ENCODE measurements at regions not wholly inside any gene's neighbourhood (a gene's known extent, or its start where the extent isn't known, plus 50 kb on each side); places are given as distances from the start of the nearest gene placed in this dataset.

DNA sequence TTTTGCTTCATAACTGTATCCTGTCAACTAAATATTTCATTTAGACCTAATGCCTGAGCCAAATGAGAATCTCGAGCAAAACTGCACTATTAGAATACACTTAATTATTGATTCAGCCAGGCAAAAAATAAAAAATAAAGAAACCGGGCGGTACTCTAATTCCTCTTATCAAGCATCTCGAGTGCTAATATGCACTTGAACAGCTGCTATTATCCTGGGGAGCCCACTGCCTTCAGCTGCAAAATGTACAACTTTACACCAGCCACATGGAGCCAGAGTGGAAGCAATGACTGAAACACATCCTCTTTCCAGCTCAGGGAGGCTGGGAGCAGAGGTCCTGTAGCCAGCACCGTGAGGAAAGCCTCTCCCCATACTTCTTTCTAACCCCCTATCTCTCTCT is 390.0 kb upstream of the CADM1 start:
- no peak for DNase-seq (ENCODE audit: low spot score)

DNA sequence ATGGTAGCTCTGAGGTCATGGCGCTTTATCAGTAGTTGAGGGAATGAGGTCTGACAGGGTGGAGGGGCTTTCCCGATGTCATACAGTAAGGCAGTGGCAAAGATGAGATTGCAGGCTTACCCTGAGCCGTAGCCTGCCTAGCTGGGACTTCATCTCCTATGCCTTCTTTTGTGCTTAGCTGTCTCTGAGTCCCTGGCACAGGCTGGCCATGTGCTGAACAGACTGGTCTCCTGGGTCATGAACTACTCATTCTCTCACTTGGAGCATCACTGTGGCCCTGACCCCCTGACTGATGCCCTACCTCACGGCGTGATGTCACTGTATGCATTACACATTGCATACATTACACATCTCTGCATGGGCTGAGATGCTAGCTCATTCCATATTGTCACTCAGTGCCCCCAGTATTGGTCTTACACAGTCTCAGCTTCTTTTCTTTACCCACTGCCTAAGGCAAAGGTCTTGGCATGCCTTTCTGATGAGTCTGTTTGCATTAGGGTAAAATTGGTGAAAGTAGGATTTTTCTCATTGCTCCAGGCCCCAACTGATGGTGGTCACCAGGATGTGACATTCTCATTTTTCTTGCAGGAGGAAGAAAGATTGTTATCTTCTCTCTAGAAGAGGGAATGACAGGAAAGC is 389.4 kb upstream of the CADM1 start:
- no peak for DNase-seq (ENCODE audit: low spot score)

DNA sequence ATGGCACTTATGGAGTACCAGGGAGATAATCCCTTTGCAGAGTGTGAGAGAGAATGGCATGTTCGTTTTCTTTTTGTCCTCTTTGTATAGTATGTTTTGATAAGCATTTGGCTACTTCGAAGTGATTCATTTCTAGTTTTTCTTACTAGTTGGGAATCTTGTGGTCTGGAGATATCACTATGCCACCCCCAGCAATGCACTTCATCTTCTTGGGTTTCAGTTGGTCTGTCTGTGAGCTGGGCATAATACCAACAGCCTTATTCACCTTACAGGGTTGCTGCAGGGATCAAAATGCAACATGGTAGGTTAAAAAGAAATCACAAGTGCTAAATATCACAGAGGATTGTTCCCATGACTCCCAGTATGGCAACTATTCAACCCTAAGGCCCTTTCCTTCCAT is 387.8 kb upstream of the CADM1 start:
- DNase-seq (ENCODE audit: low spot score): no peak

DNA sequence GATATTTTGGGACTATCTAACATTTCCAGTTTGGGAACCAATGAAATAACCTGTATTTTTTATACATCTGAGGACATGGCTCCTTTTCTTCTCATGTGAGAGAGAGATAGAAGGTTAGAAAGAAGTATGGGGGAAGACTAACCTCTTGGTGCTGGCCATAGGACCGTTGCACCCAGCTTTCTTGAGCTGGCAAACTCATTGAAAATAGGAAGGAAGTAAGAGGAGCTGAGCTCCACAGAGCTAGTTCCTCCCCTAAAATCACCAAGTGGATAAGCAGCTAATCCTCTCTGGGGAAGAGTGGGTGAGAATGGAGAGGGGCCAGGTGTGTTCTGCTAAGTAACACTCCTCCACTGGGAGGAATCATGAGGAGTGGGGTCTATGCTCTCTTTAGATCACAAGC is 387.4 kb upstream of the CADM1 start:
- no peak for DNase-seq (ENCODE audit: low spot score)

DNA sequence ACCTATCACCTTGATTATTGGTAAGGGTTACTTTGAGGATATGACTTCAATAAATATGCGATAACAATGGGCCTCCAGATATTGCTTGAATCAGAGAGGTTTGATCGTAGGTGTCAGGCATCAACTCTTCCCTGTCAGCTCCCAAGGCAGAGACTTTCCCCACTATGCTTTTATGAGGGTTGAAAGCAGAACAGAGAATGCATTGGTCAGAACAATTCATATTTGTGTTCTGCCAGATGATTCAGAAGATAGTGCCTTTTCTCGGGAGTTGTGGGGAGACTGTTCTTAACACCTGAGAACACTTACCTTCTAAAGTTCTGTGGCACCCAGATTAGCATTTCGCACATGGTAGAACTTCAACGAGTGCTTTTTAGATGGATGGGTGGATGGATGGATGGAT is 386.3 kb upstream of the CADM1 start:
- no peak for DNase-seq (ENCODE audit: low spot score)

DNA sequence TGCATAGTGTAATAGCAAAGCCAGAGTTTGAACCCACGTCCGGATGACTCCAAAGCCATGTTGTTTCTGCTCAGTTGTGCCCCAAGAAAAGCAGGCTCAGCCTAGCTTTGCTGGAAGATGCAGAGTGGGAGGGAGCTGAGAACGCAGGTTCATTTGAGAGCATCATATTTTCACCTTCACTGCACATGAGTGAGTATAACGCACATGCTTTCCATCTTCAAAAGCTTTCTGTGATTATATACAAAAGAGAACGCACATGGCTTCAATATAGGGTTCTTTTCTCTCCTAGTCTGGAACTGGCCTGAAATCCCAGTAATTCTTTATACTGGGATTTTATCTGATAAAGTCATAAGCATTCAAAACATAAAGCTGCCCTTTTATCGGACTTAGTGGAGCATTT is 385.5 kb upstream of the CADM1 start:
- no peak for DNase-seq (ENCODE audit: low spot score)

DNA sequence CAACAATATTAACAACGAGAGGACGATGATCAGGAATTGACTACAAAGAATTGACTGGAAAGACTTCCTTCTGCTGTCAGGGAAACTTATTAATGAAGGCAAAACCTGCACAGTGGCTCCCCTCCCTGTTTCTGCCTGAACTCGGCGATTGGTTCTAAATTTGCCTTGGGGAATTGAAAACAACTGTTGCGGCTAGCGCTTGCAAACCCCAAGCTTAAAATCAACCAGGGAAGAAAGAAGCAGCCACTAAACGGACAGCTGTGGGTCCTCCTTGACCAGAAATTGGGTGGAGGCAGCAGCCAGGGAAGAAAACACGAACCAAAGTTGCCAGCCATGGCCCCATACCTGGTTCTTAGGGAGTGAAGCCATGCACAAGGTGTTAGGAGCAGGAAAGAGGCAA is 383.5 kb upstream of the CADM1 start:
- DNase-seq (ENCODE audit: low spot score): no peak

DNA sequence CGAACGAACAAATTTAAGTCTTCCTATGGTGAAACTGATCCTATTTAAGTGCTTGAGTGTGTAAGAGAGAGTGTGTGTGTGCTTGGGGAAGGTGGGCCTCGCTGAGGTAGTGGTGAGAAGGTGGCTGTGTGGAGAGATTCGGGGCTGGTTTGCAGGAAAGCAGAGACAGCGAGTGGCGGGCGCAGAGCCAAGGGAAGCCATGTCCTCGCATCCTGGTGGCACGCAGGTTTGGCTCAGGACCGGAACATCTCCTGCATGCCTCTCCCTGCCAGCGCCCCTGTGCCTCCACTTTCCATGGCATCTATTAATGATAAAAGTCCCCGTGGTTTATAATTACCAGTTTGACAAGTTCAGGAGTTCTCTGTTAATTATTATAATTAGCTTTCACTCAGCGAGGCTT is 383.1 kb upstream of the CADM1 start:
- no peak for DNase-seq (ENCODE audit: low spot score)

DNA sequence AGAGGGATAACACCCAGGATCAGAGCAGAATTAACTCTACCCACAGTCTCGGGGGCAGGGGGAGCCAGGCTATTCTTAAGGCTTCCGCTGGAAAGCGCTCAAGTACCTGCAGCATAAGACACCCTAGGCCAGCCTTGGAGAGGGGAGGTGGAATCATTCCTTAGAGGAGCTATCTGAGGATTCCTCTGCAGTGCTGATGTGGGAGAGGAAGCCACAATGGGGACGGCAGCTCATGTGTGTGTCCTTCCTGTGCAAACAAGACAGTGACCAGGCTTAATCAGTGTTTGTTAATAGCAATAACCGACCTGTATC is 382.2 kb upstream of the CADM1 start:
- DNase-seq (ENCODE audit: low spot score): no peak

DNA sequence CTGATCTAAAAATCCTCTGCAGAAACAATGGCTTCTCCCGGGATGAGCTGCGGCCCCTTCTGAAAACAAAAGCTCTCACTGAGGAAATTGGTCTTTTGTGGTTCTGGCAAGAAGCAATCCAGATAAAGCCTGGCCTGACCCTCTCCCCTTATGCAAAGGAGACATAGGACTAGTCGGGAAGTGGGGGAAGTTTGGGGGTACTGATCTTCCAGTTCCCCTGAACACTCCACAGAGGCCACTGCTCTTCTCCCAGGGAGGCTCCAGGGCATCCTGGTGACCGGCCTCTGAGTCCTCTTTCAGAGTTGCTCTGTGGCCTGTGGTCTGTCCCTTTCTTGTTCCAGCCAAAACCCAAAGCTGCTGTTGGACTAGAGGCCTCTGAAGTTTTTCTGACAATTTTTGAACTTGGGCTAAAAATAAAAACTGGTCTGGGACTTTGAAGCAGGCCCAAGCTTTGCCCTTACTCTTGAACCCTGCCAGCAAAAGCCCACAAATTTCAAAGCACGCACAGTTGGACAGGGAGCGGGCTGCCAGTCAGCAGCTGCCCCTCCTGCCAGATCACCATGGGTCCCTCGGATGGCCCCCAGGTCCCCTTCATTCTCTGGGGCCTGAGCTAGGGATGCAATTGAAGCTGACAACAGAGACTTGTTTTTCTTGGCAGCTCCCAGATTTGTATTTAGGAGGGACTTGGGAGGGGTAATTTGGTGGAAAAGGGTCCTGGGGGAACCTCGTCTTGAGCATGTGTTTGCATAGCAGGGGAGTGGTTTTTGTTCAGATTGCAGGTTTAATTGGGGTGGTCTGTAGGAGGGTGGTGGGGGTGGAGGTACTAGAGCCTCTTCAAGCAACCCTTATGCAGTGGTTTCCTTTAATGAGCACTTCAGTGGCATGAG is 381.6 kb upstream of the CADM1 start:
- no peak for DNase-seq (ENCODE audit: low spot score)

DNA sequence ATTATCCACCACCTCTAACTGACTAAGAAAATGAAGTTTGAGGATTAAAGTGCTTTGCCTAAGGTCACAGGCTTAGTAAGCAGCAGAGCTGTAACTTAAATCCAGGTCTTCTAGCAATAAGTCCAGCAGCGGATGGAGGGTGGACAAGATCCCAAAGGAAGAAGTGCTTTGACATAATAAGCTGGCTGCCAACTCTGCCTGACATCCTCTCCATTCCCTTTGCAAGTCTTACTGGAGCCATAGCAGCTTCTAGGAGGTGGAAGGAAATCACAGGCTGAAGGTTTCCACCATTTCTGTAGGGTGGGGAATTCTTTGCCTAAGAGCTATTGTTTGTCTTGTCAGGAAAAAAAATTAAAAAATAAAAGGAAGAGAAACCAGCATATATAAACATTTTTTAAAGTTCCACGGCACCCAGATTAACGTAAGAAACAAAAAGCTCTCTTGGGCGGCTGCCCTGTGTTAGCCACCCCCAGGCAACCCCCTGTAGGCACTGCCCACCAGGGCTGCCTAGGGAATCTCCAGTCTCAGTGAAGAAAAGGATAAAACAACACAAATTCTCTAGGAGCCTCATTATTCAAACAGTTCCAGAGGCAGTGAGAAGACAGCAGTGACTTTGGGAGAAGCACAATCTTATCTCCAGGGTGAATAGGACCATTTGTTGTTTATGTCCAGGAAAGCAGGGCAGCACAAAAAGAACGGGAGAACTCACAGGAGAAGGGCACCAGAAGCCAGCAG is 380.8 kb upstream of the CADM1 start:
- DNase-seq (ENCODE audit: low spot score): no peak

DNA sequence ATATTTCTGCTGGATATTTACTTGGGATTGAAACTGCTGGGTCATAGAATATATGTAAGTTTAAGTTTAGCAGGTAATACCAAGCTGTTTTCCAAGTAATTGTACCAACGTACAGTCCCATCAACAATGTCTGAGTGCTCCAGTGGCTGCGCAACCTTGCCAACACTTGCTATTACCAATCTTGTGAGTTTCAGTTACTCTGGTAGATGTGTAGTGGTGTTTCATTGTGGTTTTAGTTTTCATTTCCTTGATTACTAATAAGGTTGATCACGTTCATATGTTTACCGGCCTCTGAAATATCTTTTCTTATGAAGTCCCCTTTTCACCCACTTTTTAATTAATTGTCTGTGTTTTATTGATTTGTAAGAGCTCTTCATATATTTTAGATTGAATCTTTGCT is 370.6 kb upstream of the CADM1 start:
- DNase-seq (ENCODE audit: low spot score): no peak

DNA sequence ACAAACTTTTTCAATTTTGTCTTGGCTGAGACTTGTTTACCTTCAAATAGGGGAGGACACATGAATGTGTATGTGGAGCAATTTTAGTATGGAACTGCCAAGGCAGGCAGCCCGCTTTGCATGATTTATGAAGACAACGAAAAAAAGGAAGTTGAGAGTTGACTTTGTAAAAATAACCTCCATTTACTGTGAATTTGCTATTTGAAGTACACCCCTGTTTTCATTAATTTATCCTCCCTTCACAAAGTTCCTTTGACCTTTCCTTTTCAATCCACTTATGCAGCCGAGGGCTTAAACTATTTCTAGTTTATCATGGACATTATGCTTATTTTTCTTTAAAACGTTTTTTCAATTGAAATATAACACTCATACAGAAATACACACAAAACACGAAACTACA is 369.6 kb upstream of the CADM1 start:
- no peak for DNase-seq (ENCODE audit: low spot score)

DNA sequence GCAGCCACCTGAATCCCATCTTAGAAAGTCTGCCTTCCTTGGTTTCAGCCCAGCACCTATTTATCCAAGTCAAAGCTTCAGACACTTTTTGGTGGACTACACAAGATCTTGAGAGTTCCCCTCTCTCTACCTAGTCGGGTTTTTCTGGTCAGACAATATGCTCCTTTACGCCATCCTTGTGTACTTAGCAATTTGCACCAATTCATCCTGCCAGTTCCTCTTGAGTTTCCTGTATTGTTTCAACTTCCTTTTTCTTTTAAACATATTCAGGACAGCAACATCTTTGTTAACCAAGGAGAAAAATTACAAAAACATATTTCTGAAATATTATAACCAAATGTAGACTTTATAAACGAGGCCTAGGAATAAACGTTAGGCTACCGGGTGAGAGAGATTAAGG is 368.2 kb upstream of the CADM1 start:
- no peak for DNase-seq (ENCODE audit: low spot score)

DNA sequence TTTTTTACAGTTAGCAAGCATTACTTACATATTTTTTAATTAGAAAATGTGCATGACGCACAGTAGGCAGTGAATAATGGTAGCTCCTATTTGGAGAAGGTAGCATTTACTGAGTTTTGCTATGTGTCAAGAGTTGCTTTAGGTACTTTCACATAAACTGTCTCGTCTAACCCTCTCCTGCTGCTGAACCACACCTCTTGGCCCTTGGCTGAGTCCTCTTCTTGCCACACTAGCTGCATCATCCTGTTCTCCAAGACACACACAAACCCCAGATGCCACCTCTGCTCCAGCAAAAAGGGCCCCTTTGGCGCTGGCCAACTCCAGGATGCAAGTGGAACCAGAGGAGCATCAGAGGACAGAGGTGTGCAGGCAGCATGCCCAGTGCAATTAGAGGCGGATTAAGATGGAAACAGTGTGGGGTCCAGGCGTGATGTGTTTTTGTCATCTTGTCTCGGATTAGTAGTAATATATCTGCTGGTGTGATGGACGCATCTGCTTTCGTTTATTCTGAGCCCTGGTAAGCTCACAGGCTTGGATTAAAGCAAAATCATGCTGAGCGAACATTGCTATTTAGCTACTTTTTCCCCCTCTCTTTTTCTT is 367.0 kb upstream of the CADM1 start:
- no peak for DNase-seq (ENCODE audit: low spot score)

DNA sequence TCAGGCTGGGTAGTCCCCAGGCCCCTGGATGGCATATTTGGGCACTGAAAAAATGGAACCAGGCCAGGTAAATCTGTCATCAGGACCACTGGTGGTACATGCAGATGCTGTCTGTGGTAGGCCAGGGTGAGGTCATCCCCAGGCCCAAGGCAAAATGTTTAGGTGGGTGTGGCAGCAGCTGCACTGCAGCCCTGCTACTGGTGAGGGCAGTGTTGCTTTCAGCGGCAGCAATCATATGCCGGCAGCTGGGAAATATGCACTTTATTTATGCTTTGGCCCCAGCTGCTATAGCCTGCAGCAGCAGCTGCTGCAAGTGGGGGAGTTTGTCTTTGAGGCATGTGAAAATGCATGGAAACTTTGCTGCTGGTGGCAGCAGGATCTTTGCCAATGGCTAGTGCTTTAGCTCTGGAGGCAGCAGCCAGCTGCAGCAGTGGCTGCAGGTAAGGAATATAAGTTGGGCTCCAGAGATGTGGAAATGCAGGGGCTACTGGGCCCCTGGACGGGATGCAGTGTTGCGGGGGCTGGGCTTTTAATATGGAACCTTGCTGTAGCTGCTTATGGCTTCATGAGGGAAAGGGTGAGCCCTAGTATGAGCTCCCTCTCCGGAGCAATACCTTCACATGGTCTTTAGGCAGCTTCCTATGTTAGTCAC is 365.7 kb upstream of the CADM1 start:
- no peak for DNase-seq (ENCODE audit: low spot score)

DNA sequence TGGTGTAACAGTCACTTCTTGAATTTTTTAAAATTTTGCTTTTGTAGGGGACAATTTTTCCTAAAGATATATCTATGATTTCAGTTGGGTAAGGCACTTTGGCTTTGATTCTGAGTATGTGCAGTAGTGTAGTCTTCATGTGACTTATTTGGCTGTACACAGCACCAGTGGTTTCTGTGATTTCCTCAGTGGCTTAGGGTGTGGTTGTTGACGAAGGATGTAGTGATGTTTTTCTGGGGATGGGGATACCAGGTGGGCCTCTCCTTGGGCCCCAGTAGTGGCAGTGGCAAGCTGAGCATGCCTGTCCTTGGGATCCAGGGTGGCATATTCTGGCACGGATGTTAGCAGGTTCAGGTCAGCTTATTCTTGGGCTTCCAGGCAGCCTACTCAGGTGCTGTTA is 364.9 kb upstream of the CADM1 start:
- no peak for DNase-seq (ENCODE audit: low spot score)

DNA sequence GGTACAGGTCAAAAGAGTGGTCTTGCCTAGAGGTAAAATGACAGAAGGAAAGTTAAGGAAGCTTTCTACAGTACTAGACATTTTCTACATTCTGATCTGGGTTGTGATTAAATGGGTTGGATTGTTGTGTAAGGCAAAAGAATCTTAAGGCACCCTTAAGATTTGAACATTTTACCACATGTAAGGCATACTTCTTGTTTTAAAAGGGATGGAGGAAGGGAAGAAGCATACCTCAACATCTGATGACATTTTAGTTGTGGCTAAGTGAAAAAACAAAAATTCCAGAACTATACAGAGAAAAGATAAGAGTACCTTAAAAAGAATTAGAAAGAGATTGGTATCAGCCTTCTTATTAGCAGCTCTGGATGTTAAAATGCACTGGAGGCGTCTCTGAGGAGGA is 356.0 kb upstream of the CADM1 start:
- no peak for DNase-seq (ENCODE audit: low spot score)

DNA sequence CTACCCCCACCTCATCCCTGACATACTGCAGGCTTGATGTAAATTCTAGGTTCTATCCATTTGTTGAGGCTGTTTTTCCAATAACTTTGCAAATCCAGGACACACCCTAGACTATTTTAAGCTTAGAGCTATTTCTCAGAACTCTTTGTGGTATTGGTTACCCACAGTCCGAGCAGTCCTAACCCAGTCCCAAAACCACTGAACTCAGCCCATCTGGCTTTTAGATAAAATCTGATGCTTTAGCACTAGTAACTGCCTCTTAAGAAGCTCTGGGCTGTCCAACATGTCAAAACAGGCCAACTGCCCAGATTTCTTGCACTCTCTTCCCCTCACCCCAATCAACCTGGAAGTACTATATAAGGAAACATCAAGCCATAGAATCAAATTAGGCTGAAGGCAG is 344.4 kb upstream of the CADM1 start:
- DNase-seq (ENCODE audit: low spot score): no peak

DNA sequence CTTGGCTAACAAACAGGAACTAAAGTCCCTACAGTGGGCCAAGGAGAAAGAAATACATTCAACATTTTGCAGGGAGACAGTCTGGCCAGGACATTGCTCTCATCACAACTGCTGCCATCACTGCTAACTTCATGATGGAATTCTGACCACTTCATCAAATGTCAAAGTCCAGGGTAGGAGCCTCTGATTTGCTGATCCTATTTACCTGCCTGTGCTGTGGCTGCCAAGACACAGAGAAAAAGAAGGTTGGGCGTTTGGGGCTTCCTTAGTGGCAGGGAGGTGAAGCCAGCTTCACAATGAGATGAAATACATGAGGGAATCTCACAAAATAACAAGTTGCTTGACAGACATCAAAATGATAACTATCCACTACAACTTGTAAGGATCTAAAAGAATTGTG is 343.9 kb upstream of the CADM1 start:
- DNase-seq (ENCODE audit: low spot score): no peak

DNA sequence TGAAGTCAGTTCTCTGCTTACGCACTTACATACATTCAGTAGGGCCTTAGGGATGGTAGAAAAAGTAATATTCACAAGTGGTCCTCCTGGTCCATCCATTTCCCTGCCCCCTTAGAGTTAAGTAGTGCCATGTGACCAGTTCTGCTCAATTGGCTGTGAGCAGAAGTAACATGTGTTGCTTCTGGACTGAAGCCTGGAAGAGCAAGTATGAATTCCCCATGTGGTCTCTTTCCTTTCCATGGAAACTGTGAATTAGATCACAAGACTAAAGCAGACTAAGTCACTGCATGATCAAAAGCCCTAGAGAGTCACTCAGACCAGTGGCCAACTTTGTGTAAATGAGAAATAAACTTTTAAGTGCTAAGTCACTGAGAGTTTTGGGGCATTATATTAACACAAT is 341.7 kb upstream of the CADM1 start:
- DNase-seq (ENCODE audit: low spot score): no peak

DNA sequence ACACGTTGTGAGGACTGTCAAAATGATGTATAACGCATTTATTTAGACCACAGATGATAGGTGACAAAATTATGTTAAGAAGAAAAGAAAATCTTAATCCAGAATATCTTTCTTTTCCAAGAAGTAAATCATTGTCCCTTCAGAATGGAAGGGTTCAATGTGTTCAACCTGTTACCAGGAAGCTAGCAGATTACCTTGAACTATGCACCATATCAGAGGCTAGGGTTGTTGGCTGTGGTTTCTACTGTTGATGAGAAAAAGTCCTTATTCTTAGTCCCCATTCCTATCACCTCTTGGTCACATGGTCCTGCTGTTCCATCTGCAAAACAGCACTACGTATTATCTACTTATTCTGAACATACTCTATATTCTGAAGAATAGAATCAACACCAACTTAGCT is 339.5 kb upstream of the CADM1 start:
- no peak for DNase-seq (ENCODE audit: low spot score)

DNA sequence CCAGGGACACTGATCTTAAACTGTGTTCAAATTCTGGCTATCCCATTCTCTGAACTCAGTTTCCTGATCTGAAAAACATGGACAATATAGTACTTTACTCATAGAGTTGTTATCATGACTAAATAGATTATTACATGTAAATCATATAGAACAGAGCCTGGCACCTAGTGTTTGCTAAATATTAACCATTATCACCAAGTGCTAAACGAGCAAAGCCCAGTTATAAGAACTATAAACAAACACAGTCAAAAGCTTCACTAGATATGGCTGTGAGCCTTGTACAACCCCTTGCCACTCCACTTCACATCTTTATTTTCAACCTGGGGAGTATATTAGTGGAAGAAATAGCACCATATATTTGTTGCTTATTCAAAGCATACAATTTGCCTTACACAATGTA is 338.9 kb upstream of the CADM1 start:
- DNase-seq (ENCODE audit: low spot score): no peak

All from GM03348 (cell line).